MM.1S (cell line): ENCODE measurements at regions not wholly inside any gene's neighbourhood (a gene's known extent, or its start where the extent isn't known, plus 50 kb on each side); places are given as distances from the start of the nearest gene placed in this dataset.

Experiments
- CTCF ChIP-seq: fragments of 300-600 bp; sonication (generic); IDR thresholded peaks from 2 replicates; pipeline ENCODE4 v1.5.1; 2016; ENCODE audit warnings: antibody characterized with exemption, low read length, mixed read lengths
- EZH2 ChIP-seq: fragments of 300-600 bp; sonication (generic); optimal IDR thresholded peaks from 2 replicates; pipeline ENCODE3; 2017; ENCODE audit warnings: low read depth, mild to moderate bottlenecking, antibody characterized with exemption, low read length, mixed read lengths

GRCh38 chr10:29387269-29387668, 98.4 kb downstream of the LYZL1 start:
- TF ChIP-seq CTCF (no peak), EZH2 (no peak)
